Upper lobe of left lung (tissue), 4 donors: ENCODE measurements at regions not wholly inside any gene's neighbourhood (a gene's known extent, or its start where the extent isn't known, plus 50 kb on each side); places are given as distances from the start of the nearest gene placed in this dataset.

ENCODE experiments used
- EP300 ChIP-seq, 4 donors: sonication (generic); formaldehyde crosslinking; IDR thresholded peaks; one replicate each; pipeline ENCODE4 v1.5.1; 2017; ENCODE audit warnings: antibody characterized with exemption in 4 of 4, control low read depth in 2 of 4
- POLR2A ChIP-seq, 4 donors: fragments of 450-650 bp; IDR thresholded peaks; one replicate each; pipeline ENCODE4 v1.5.1; 2016 to 2017; ENCODE audit warnings: antibody characterized with exemption in 4 of 4, mild to moderate bottlenecking in 2 of 4
- POLR2AphosphoS5 ChIP-seq, 2 donors: sonication (generic); formaldehyde crosslinking; IDR thresholded peaks; one replicate each; pipeline ENCODE4 v1.5.1; 2017; ENCODE audit warnings: antibody characterized with exemption in 2 of 2

DNA sequence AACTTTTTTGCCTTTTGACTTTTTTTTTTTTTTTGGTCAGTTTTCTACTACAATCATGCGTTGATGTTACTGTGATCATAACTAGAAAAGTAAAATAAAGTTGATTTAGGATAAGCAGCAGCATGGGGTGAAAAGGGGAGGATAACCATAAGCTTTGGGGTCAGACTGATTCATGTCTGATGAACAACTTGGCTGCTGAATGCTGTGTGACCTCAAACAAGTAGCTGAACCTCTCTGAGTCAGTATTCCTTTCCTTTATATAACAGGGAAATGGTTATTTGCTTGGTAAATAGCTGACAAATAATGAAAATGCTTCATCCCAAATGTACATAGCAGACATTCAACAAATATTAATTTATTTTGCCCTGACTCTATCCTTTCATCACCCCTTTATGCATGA lies 413.0 kb downstream of the VRK1 start:
- no peak for TF ChIP-seq POLR2A (IDR thresholded peaks at IDR 0.05)
- no peak for TF ChIP-seq POLR2AphosphoS5 (IDR thresholded peaks at IDR 0.05)
- no peak for TF ChIP-seq EP300 (IDR thresholded peaks at IDR 0.05)
